ENCODE measurements at regions not wholly inside any gene's neighbourhood (a gene's known extent, or its start where the extent isn't known, plus 50 kb on each side); places are given as distances from the start of the nearest gene placed in this dataset.
"Not testable (repeated sequence)": the region's sequence is repeated elsewhere in the genome, so short reads cannot be mapped to it uniquely, and the experiment has no call there.

DNA sequence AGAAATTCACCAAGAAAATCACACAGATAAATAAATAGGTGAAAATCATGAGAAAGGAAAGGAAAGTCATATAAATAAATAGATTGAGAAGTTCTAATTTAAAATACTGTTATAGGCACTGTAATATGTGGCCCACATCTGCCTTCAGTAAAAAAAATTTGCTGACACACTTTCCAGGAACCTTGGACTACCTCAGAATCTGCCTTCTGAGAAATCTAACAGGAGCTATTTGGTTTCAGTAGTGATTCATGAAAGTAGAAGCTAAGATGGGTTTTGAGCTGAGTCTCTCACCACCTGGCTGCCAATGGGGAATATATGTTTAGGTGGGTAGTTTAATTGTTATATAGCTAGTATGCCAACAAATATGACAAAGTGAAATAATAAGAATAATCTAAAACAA, 810.0 kb downstream of the RAB28 start:
- no peak for DNase-seq

DNA sequence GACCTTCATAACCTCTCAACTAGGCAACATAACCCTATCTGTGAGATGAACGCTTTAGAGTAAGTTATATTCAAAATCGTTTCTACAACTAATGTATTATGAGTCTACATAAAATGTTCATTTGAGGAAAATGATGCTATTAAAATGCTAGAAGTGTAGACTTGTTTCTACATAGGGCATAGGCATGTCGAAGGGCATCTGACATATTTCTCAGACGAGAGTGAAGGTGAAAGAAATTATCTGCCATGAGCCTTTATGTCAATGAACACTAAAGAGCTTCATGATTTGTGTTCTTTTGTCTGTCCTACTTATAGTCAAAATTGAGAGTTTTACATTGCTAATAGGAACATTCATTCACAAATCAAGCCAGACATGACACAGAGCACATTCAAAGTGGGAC, 811.8 kb downstream of the RAB28 start:
- no peak for DNase-seq

DNA sequence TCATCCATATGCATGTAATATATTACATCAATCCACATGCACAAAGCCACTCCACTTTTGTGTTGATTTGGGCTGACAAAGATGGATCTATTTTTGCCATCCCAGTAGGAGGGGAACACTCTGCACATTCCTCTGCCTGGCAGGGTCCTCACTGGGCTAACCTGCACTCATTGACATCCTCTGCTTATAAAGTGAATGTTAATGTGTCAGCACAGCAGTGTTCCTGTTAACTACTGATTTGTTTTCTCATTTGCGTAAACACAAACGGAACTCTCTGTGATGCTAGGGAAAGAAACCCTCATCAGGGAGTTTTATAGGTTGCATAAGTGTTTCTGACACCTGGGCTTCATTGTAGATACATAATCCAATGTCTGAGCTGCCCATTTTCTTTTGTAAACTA, 826.0 kb downstream of the RAB28 start:
- DNase-seq: no peak

DNA sequence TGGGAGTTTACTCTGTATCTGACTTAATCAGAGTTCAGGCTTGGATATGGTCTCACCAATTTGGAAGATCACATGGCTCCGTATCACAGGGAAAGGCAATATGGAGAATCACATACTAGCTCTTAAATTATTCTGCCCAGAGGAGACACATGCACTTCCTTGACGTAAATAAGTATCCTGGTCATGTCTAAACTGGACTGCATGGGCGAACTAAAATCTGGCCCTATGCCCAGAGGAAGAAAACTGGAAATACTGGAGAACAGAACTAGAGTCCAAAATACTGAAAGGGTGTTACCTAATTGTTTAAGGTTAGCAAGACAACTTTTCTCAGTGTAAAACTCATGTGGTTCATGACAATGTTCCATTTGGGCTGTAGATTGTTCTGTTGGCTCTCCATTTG, 832.3 kb downstream of the RAB28 start:
- no peak for DNase-seq

DNA sequence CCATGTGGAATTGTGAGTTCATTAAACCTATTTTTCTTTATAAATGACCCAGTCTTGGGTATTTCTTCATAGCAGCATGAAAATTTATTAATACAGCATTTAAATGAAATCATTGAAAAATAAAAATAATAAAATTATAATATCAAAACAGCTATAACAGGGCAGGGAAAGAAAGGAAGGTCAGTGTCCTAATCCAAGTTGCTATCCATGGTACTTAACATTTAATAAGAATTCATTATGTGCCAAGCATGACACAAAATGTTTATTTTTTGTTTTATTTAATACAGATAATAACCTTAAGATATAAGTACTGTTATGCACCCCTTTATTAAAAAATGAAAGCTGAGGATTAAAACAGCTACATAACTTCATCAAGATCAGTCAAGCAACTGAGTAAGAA, 838.4 kb downstream of the RAB28 start:
- DNase-seq: no peak

DNA sequence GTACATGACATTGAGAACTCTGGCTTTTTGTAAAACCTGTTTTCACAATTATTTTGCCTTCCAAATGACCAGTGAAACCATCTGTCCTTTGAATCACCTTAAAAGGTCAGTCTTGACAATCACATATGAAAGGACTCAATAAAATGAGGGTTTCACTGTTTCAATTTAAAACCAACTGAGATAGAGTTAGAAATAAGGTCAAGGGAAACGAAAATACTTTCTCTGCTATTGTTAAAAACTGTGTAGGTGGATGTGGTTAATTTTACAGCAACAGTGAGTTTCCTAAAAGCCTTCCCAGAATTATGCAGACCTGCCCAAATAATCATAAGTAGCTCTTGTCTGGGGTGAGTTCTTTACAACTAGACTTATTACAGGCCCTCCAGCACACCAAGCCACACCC, 839.9 kb downstream of the RAB28 start:
- DNase-seq: no peak

DNA sequence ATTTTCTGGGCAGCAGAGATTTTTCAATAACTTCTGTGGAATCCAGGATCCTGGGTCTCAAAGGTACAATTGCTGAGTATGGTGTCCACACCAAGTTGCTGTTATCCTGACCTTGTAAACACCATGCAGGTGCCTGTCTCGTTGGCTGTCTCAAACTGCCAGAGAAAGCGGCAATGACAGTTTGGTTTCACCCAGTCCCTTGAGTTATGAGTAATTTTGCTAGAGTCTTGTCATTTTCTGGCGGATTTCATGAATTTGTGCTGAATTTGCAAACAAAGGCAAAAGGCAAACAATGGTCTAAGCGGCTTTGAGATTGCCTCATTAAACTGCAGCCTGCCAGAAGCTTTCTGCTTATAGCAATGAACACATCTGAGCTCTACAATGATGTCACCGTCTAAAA, 847.9 kb downstream of the RAB28 start:
- DNase-seq: no peak

DNA sequence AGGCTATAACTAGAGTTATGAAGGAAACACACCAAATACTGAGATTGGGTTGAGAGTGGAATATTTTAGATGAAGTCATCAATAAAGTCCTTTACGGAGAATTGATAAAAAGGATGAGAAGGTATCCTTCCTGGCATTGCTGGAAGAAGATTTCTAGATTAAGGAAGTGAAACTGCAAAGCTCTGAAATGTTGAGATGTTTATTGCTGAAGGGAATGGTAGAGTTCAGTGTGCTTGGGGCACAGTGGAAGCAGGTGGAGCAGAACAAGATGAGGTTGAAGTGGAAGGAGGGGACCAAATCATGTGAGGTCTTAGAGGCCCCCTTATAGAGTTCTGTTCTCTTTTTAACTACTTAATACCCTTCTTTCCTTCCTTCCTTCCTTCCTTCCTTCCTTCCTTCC, 848.5 kb downstream of the RAB28 start:
- DNase-seq: no peak

DNA sequence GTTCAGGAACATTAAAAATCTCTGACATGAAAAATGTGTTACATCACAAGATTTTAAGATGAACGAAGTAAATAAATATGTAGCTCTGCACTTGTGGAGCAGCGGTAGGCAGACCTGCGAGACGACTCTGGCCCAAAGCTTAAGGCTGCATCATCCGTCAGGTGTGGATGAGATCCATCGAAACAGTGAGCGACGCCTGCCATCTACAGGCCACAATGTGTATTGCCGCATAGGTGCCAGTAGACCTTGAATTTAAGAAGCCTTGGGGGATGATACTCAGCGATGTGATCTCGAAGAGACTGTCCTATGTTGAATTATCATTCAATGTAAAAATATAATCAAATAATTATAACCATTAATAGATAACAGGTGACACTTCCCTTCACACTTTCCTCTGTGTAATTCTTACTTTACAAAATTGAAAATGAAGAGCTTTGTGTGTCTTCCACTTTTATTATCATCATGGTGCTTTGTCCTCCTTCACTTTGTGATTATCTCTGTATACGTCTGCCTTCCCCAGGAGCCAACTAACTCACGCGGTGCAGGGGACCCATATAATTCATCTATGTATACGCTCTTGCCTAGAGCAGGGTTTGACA, 851.0 kb downstream of the RAB28 start:
- peak; percentile 15 for DNase-seq

DNA sequence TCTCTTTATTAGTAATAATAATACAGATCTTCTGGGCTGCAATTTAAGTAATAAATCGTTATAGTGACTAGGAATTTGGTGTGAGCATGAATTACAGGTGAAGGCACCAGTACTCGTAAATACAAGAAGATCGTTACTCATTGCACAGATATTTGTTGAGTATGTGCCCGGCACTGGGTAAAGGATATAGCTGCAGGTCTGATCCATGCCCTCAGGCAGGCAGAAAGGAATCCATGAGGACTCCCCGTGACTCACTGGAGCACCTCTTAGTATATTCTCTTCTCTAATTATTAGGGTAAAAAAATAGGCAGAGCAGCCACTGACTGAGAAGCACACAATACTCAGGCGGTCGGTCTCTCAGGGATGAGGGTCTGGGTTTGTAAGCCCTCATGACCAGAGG, 868.3 kb downstream of the RAB28 start:
- no peak for DNase-seq

DNA sequence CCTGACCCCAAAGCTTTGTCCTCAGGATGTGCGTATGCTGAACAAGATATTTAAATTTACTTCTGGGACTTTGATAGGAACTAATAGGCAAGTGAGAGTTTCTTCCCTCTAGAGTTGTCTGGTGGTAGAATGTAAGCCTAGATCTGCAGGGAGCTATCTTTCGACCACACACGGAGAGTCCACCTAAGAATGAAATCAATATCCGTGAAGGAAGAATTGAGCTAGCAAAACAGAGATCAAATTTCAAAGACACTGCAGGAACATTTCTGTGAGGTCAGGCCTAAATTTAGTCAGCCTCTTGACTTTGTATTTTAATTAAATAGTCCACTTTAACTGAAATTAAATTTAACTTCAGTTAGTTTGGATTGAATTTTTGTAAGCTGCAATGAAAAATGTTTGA, 871.3 kb downstream of the RAB28 start:
- no peak for DNase-seq

DNA sequence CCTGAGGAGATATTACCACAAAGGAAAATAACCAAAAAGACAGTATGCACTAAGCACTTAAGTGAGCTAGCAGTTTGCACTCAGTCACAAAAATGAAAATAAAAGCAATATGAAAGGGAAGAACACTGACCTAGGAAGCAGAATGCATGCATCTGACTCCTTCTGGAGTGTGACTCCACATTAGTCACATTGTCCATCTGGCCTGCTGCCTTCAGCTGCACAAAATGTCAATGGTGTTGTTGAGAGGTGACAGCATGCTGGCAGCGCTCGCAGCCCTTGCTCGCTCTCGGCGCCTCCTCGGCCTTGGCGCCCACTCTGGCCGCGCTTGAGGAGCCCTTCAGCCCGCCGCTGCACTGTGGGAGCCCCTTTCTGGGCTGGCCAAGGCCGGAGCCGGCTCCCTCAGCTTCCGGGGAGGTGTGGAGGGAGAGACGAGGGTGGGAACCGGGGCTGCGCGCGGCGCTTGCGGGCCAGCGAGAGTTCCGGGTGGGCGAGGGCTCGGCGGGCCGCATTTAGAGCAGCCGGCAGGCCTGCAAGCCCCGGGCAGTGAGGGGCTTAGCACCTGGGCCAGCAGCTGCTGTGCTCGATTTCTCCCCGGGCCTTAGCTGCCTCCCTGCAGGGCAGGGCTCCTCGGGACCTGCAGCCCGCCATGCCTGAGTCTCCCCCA, 874.8 kb downstream of the RAB28 start:
- DNase-seq: not testable (repeated sequence)

DNA sequence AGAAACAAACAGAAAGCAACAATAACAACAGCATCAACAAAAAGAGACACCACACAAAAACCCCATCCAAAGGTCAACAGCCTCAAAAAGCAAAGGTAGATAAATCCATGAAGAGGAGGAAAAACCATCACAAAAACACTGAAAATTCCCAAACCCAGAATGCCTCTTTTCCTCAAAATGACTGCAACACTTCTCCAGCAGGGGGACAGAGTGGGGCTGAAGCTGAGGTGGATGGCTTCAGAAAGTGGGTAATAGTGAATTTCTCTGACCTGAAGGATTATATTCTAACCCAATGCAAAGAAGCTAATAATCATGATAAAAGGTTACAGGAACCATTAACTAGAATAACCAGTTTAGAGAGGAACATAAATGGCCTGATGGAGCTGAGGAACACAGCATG, 888.2 kb downstream of the RAB28 start:
- DNase-seq: no peak

DNA sequence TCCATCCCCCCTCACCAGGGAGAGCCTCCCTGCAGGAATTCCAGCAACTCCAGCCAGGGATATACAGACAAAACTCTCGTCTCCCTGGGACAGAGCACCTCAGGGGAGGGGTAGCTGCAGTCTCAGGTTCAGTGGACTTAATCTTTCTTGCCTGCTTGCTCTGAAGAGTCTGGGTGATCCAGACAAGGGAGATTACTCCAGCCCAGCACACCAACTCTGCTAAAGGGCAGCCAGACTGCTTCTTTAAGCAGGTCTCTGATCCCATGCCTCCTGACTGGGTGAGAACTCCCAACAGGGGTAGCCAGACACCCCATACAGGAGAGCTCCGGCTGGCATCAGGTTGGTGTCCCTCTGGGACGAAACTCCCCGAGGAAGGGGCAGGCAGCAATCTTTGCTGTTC, 888.7 kb downstream of the RAB28 start:
- no peak for DNase-seq

DNA sequence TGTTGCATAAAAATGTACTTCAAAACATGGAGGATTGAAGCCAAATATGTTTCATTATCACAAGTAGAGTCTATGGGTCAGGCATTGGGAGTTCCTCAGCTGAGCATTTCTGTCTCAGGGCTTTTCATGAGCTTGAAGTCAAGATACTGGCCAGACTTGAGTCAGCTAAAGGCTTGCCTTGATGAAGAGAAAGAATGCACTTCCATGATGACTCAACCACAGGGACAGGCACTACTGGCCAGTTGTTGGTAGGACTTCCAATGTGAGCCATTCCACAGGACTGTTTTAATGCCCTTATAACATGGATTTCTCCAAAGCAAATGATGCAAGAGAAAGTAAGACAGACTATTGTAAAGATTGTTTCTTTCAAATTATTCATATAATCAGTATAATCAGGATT, 895.6 kb downstream of the RAB28 start:
- DNase-seq: no peak

DNA sequence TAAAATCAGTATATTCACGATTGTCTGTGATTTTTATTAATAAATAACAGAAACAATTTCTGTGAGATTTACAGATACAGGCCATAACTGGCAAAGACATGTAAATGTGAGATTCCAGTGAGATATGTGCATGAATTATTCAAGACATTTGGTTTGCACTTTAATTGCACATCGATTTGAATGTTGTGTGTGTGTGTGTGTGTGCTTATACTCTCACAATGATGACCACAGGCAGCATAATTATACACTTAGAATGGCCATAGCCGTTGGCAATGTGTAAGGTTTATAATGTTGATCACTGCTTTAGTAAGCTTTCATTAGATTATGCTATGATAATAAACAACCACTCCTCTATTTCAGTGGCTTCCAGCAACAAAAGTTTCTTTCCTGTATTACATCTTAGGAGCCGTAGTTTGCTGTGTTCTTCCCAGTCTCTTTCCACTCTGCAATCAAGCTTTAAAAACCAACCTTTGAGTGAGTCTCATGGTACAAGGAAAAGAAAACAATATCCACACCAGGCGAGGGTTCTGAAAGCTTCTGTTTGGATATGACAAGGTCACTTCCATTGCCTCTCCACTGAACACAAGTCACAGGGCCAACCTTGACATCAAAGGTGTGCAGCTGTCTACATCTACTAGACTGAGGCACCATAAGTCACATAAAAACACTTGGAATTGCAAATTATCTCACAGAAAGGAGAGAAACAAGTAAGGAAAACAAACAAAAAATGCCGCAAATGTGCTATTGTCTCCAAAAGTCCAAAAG, 897.7 kb downstream of the RAB28 start:
- no peak for DNase-seq

DNA sequence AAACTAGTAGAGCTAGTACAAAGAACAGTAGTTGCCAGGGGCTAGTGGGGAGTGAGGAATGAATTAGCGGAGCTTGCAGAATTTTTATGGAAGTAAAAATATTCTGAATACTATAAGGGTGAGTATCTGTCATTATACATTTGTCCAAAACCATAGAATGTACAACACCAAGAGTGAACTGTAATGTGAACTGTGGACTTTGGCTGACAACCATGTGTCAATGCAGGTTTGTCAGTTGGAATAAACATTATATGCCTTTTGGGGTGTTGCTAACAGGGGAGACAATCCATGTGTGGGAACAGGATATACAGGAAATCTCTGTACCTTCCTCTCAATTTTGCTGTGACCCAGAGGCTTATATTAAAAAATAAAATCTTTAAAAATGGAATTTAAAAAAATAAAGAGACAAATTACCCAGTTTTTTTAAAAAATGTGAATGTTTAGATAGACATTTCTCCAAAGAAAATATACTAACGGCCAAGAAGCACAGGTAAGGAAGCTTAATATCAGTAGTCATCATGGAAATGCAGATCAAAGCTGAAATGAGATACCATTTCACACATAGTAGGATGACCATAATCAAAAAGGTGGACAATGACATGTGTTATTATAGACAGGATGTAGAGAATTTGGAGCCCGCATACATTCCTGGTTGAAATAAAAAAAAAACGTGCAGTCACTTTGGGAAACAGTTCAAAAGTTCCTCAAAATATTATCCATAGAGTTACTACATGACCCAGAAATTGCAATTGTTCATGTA, 899.8 kb downstream of the RAB28 start:
- no peak for DNase-seq

DNA sequence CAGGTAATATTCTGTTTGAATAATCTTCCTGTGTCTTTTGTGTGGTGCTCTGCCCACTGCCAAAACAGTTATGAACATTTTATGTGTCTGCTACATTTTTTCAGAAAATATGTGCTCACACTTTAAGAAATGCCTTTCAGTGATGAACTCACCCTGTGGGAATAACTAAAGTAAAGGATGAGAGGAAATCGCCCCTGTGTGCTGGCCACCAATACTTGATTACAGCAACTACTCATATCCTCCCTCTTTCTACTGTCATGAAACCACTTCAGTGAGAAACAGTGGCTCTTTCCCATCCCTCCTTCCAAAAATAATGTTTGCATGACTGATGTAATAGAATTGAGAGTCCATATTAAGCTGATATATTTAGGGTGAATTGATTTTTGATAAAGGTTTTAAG, 900.9 kb downstream of the RAB28 start:
- DNase-seq: no peak

DNA sequence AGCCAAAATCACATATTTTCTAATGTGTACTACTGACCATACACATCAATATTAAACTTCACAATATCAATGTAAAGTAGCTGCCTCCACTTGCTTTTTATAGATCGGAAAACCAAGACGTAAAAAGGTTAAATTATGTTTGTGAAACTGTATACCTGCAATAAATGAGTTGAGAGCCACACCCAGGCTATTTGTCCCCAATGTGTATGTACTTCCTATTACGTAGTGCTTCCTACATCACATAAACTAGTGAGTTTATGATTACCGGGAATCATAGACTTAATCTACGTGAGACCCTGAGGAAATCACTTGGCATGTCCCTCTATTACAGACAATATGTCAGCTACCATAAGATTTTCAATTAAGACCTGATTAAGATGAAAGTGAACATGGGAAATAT, 903.4 kb downstream of the RAB28 start:
- no peak for DNase-seq

DNA sequence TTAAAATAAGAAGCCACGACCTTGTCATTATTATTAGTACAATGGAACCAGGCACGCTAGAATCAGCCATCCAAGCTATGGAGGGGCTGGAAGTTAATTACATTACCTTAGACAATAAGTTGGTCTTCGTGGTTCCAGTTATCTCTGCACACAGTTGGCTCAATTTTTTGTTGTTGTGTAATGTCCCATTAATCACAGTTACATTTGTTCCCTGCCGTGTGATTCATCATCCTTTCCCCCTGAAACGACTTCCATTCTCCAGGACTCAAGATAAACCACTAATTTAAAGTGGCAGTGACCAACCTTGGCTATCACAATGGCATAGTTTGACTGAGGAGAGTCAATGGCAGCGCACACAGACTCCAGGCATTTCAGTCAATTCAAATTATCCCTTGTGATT, 905.0 kb downstream of the RAB28 start:
- DNase-seq: no peak

DNA sequence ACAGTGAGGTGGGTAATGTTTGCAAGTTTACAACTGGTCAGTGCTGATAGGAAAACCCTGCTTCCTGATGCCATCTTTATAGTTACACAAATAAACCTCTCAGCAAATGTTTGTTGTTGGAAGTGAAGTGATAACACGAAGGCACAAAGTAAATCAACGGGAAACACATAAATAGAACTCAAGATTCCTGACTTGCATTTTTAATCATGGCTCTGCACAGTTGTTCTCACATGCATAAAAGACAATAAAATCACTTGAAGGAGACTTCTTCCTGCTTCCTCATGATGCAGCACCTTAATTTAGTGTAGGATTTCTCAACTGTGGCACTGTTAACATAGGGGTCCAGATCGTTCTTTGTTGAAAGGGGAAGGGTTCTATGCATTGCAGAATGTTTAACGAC, 907.7 kb downstream of the RAB28 start:
- no peak for DNase-seq

DNA sequence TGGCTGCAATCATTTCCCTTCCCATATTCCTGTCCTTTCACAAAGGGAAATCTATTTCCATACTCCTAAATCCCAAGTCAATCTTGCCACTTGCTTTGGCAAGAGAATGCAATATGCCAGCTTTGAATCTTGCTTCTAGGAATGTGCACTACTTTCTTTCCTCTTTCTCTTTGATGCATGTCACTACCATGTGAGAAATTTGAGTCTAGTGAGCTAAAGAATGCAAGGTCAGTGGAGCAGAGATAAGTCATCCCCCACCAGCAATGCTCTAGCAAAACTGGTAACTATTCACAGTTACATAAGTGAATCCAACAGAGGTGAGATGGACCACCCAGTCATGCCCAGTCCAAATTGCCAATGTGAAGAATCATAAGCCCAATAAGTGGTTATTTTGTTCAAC, 910.4 kb downstream of the RAB28 start:
- DNase-seq: no peak

DNA sequence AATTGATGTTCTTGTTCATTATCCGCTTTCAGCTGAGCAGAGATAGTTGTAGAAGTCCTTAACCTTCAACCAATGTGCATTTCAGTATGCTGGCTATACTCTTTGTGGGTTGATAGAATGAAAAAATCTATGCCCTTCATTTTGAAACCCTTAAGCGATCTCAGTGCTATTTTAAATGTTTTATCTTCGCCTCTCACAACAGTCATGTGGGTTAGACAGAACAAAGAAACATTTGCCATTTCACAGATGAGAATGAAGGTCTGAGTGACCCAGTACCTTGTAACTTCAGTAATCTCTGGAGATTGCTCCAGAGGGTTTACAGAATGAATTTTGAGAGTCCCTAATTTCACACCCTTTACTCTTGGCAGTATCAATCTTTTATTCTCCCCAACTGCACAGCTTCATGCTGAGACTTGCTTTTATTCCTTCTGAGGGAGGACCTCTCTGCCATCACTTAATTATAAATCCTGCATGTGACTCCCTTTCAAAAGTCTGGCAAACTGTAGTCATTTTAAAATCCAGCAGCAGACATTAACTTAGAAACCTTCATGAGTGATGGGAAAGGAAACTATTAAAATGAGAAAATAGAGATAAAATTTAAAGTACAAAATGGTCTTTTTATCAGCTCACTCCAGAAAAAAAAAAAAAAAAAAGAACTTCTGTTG, 921.5 kb downstream of the RAB28 start:
- DNase-seq: no peak
